Kidney (tissue), 13 donors: ENCODE measurements at regions not wholly inside any gene's neighbourhood (a gene's known extent, or its start where the extent isn't known, plus 50 kb on each side); places are given as distances from the start of the nearest gene placed in this dataset.

Experiments used
- DNase-seq, 5 donors: peaks; one replicate each; pipeline ENCODE4 v3.0.0-alpha.2; 2013 to 2020
- FAIRE-seq: peaks from 2 replicates; lab custom pipeline; 2012; peaks lifted over from hg19 to GRCh38; lab: Jason Lieb, UNC
- H3K27ac ChIP-seq, 2 donors: one replicate each; pipeline ENCODE4 v1.7.0; 2013; ENCODE audit warnings: low read depth in 2 of 2, low read length in 2 of 2, inconsistent platforms in 1 of 2
- H3K27me3 ChIP-seq: one replicate; pipeline ENCODE4 v1.7.1; 2013; ENCODE audit warnings: low read length, inconsistent platforms; ENCODE audit not compliant: control insufficient read depth, insufficient read depth
- H3K36me3 ChIP-seq, 3 donors: one replicate each; pipeline versions ENCODE4 v1.7.0 to v1.7.1; 2013; ENCODE audit warnings: low read length in 3 of 3, control low read depth in 1 of 3, inconsistent platforms in 1 of 3; ENCODE audit not compliant: insufficient read depth in 3 of 3, control insufficient read depth in 2 of 3
- H3K4me1 ChIP-seq, 3 donors: one replicate each; pipeline versions ENCODE4 v1.7.0 to v1.7.1; 2013; ENCODE audit warnings: low read length in 3 of 3, inconsistent platforms in 1 of 3, low read depth in 1 of 3; ENCODE audit not compliant: control insufficient read depth in 2 of 3, insufficient read depth in 2 of 3
- H3K4me3 ChIP-seq, 3 donors: one replicate each; pipeline versions ENCODE4 v1.7.0 to v1.8.1; 2013; ENCODE audit warnings: low read length in 3 of 3, control low read depth in 1 of 3, inconsistent platforms in 1 of 3
- H3K9ac ChIP-seq, 3 donors: one replicate each; pipeline versions ENCODE4 v1.7.0 to v1.7.1; 2013; ENCODE audit warnings: low read length in 3 of 3, control low read depth in 1 of 3, inconsistent platforms in 1 of 3
- H3K9me3 ChIP-seq, 3 donors: one replicate each; pipeline versions ENCODE4 v1.7.0 to v1.7.1; 2013; ENCODE audit warnings: low read length in 3 of 3, control low read depth in 1 of 3, inconsistent platforms in 1 of 3; ENCODE audit not compliant: control insufficient read depth in 2 of 3, insufficient read depth in 1 of 3
- CTCF ChIP-seq: IDR thresholded peaks from 3 replicates; pipeline ENCODE4 v1.5.1; 2012; ENCODE audit warnings: mild to moderate bottlenecking, moderate library complexity, borderline replicate concordance; ENCODE audit not compliant: insufficient read depth; ENCODE audit errors: extremely low read depth
- intact Hi-C: fragments of 100-400 bp; cut with DNase I; formaldehyde crosslinking; loops from one replicate; pipeline ENCODE4 v1.11.1; 2022
- donor health status: control.
- donor health status: control.
- donor health status: control.
- donor health status: control.
- donor health status: control.
- donor health status: DM: yes; HTN: yes; CAD: no.
- donor health status: Normal renal cell carcinoma (clear cell type).

GRCh38 chr13:89845874-89846273 is 1501.6 kb upstream of the MIR17HG start:
- H3K27me3 ChIP-seq, result no peaks in the 10 kb centered on the region
- DNase-seq (no peak), FAIRE-seq (no peak)
- H3K4me1 ChIP-seq, result no peaks in the 10 kb centered on the region
- H3K36me3 ChIP-seq, result no peaks in the 10 kb centered on the region
- no peak overlapping the region for H3K4me3 ChIP-seq
- intact Hi-C loops, result no loop called here
- no peak overlapping the region for H3K27ac ChIP-seq
- TF ChIP-seq CTCF, result no peak
- H3K9me3 ChIP-seq, result no peaks in the 10 kb centered on the region
- H3K9ac ChIP-seq, result no peak overlapping the region

GRCh38 chr13:89846926-89847585 is 1500.4 kb upstream of the MIR17HG start:
- H3K36me3 ChIP-seq, result no peaks in the 10 kb centered on the region
- intact Hi-C loops, result no loop called here
- no peak for TF ChIP-seq CTCF
- H3K9me3 ChIP-seq, result no peaks in the 10 kb centered on the region
- H3K4me1 ChIP-seq, result no peaks in the 10 kb centered on the region
- DNase-seq (no peak), FAIRE-seq (no peak)
- H3K27me3 ChIP-seq, result no peaks in the 10 kb centered on the region
- no peak overlapping the region for H3K9ac ChIP-seq
- no peak overlapping the region for H3K4me3 ChIP-seq
- H3K27ac ChIP-seq, result no peak overlapping the region

GRCh38 chr13:89852570-89852969 is 1494.9 kb upstream of the MIR17HG start:
- FAIRE-seq (no peak), DNase-seq (no peak)
- H3K36me3 ChIP-seq, result no peaks in the 10 kb centered on the region
- no peak overlapping the region for H3K27ac ChIP-seq
- no peak overlapping the region for H3K4me3 ChIP-seq
- no peaks in the 10 kb centered on the region for H3K27me3 ChIP-seq
- no peaks in the 10 kb centered on the region for H3K9me3 ChIP-seq
- no peak for TF ChIP-seq CTCF
- intact Hi-C loops, result no loop called here
- no peak overlapping the region for H3K9ac ChIP-seq
- H3K4me1 ChIP-seq, result no peaks in the 10 kb centered on the region

- Histone ChIP-seq H3K27me3 (no peaks in the 10 kb centered on the region), H3K4me1 (no peaks in the 10 kb centered on the region), H3K4me3 (no peak overlapping the region), H3K9me3 (no peaks in the 10 kb centered on the region), H3K9ac (no peak overlapping the region), H3K27ac (no peak overlapping the region), H3K36me3 (no peaks in the 10 kb centered on the region)
- no peak for DNase-seq
- no peak for TF ChIP-seq CTCF
- intact Hi-C loops, result no loop called here
- no peak for FAIRE-seq
Observed at GRCh38 chr13:89856512-89856911, 1491.0 kb upstream of the MIR17HG start.
